ENCODE measurements at regions not wholly inside any gene's neighbourhood (a gene's known extent, or its start where the extent isn't known, plus 50 kb on each side); places are given as distances from the start of the nearest gene placed in this dataset.

DNA sequence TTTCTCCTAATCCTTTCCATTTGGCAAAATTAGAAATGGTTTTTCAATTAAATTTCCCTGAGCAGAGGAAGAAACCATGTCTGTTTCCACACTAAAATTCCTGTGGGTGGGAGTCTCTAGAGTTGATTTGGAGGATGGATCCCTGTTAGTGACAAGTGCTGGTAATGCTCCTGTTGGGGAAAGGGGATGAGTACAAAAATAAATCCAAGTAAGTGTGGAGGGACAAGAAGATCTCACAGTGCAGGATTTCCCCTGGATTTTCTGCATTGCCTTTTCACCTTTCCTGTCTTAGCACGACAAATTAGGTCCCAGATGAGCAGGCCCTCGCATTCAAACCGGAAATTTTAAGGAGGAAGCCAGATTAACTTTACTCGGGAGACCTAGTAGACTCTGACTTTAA is 107.5 kb downstream of the DAD1 start:
- Histone ChIP-seq H3K4me3 (replicated peaks in 1 of 3; ENCODE audit: low read depth in 2 of 3, low read length in 3 of 3) (no peak overlapping the region), H4K20me1 (ENCODE audit: insufficient read depth, low read length) (no peaks in the 10 kb centered on the region), H3K4me1 (ENCODE audit: control insufficient read depth in 1 of 2, insufficient read depth in 2 of 2, low read length in 2 of 2) (no peaks in the 10 kb centered on the region), H3K4me2 (replicated peaks; ENCODE audit: extremely low read depth, low read length, poor library complexity, severe bottlenecking) (no peak overlapping the region), H3K79me2 (ENCODE audit: insufficient read depth, low read length) (no peaks in the 10 kb centered on the region), H3K36me3 (replicated peaks in 1 of 2; ENCODE audit: control insufficient read depth in 1 of 2, insufficient read depth in 2 of 2, low read length in 2 of 2) (no peaks in the 10 kb centered on the region), H3K27ac (ENCODE audit: low read depth in 1 of 2, low read length in 2 of 2) (no peak overlapping the region), H3K9ac (ENCODE audit: insufficient read depth, low read length, poor library complexity, severe bottlenecking) (no peak overlapping the region), H2AFZ (ENCODE audit: insufficient read depth, low read depth, low read length, poor library complexity, severe bottlenecking) (no peak overlapping the region), H3K9me3 (replicated peaks in 1 of 2; ENCODE audit: control insufficient read depth in 1 of 2, insufficient read depth in 1 of 2, low read length in 2 of 2) (no peaks in the 10 kb centered on the region), H3K27me3 (ENCODE audit: control insufficient read depth in 2 of 2, insufficient read depth in 2 of 2, low read length in 2 of 2) (no peaks in the 10 kb centered on the region)
- Mint-ChIP-seq H3K27ac (no peak overlapping the region), H3K4me1 (peaks cover 15% of the 10 kb centered on the region), H3K36me3 (no peaks in the 10 kb centered on the region), H3K27me3 (ENCODE audit: low read depth in 3 of 3) (peaks cover 0 to 1% (median 0%) of the 10 kb centered on the region in 3 donors), H3K9me3 (no peaks in the 10 kb centered on the region), H3K4me3 (no peak overlapping the region)
- 42% methylated on average over 3 of the region's 4 CpGs for WGBS (ENCODE audit: insufficient coverage)
- DNase-seq = no peak
- intact Hi-C loops (cut with micrococcal nuclease) = no loop called here
- TF ChIP-seq, protein P1, sequence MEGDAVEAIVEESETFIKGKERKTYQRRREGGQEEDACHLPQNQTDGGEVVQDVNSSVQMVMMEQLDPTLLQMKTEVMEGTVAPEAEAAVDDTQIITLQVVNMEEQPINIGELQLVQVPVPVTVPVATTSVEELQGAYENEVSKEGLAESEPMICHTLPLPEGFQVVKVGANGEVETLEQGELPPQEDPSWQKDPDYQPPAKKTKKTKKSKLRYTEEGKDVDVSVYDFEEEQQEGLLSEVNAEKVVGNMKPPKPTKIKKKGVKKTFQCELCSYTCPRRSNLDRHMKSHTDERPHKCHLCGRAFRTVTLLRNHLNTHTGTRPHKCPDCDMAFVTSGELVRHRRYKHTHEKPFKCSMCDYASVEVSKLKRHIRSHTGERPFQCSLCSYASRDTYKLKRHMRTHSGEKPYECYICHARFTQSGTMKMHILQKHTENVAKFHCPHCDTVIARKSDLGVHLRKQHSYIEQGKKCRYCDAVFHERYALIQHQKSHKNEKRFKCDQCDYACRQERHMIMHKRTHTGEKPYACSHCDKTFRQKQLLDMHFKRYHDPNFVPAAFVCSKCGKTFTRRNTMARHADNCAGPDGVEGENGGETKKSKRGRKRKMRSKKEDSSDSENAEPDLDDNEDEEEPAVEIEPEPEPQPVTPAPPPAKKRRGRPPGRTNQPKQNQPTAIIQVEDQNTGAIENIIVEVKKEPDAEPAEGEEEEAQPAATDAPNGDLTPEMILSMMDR (IDR thresholded peaks at IDR 0.05) = no peak

DNA sequence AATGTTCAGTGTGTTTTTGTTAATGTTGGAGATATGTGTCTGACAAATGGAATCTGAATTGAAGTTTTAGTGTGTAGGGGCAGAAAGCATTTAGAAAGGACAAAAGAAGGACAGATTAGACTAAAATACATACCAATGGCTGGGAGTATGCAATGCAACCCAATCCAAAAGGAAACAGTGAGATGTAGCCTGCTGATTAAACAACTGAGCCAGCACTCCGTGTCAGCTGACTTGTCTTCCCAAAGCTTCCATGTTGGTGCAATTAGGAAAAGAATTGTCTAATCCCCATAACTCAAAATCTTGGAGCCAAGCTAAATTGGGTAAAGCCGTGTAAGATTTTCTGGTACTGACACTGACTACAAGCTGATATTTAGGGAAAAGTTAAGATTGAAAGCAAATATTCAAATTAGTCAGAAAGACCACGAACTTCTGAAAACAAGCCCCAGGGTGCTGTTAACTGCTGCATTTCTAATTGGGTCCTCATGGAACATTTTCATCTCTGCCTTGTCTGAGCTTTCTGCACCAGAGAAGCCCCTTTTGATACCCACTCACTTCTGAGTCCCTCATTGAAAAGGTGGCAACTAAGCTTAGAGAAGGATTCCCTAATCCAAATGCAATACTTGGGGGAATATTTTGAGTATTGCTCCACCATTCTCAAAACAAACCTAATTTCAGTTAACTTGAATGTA is 109.1 kb downstream of the DAD1 start:
- Histone ChIP-seq H2AFZ (ENCODE audit: insufficient read depth, low read depth, low read length, poor library complexity, severe bottlenecking) (no peak overlapping the region), H3K4me1 (ENCODE audit: control insufficient read depth in 1 of 2, insufficient read depth in 2 of 2, low read length in 2 of 2) (no peaks in the 10 kb centered on the region), H3K27ac (ENCODE audit: low read depth in 1 of 2, low read length in 2 of 2) (no peak overlapping the region), H3K4me2 (replicated peaks; ENCODE audit: extremely low read depth, low read length, poor library complexity, severe bottlenecking) (no peak overlapping the region), H3K79me2 (ENCODE audit: insufficient read depth, low read length) (no peaks in the 10 kb centered on the region), H3K4me3 (replicated peaks in 1 of 3; ENCODE audit: low read depth in 2 of 3, low read length in 3 of 3) (no peak overlapping the region), H3K27me3 (ENCODE audit: control insufficient read depth in 2 of 2, insufficient read depth in 2 of 2, low read length in 2 of 2) (no peaks in the 10 kb centered on the region), H3K36me3 (replicated peaks in 1 of 2; ENCODE audit: control insufficient read depth in 1 of 2, insufficient read depth in 2 of 2, low read length in 2 of 2) (no peaks in the 10 kb centered on the region), H3K9ac (ENCODE audit: insufficient read depth, low read length, poor library complexity, severe bottlenecking) (no peak overlapping the region), H4K20me1 (ENCODE audit: insufficient read depth, low read length) (no peaks in the 10 kb centered on the region), H3K9me3 (replicated peaks in 1 of 2; ENCODE audit: control insufficient read depth in 1 of 2, insufficient read depth in 1 of 2, low read length in 2 of 2) (no peaks in the 10 kb centered on the region)
- H3K36me3 Mint-ChIP-seq = no peaks in the 10 kb centered on the region
- peaks cover 0 to 2% (median 1%) of the 10 kb centered on the region in 3 donors for H3K27me3 Mint-ChIP-seq (ENCODE audit: low read depth in 3 of 3)
- no peak overlapping the region for H3K4me3 Mint-ChIP-seq
- intact Hi-C loops (cut with micrococcal nuclease) = loop anchor here (10.0 kb wide), 1 partner anchor 165 kb away; no protein-coding TSS in a partner anchor
- no peak overlapping the region for H3K27ac Mint-ChIP-seq
- H3K9me3 Mint-ChIP-seq = no peaks in the 10 kb centered on the region
- TF ChIP-seq, protein P1 (IDR thresholded peaks at IDR 0.05) = no peak
- WGBS (ENCODE audit: insufficient coverage) = no CpG with 5 or more reads among the region's 3 CpGs
- H3K4me1 Mint-ChIP-seq = peaks cover 15% of the 10 kb centered on the region
- no peak for DNase-seq

Data from CD14-positive monocyte (primary cell).